GM12873 (cell line): ENCODE measurements at regions not wholly inside any gene's neighbourhood (a gene's known extent, or its start where the extent isn't known, plus 50 kb on each side); places are given as distances from the start of the nearest gene placed in this dataset.

Source experiments
- TF ChIP-seq, protein P1 (sequence below): IDR thresholded peaks from 2 replicates; pipeline ENCODE4 v1.5.1; 2012; ENCODE audit warnings: low read depth, mild to moderate bottlenecking, moderate library complexity, low read length, control low read depth; ENCODE audit not compliant: insufficient read depth; ENCODE audit errors: missing control alignments

DNA sequence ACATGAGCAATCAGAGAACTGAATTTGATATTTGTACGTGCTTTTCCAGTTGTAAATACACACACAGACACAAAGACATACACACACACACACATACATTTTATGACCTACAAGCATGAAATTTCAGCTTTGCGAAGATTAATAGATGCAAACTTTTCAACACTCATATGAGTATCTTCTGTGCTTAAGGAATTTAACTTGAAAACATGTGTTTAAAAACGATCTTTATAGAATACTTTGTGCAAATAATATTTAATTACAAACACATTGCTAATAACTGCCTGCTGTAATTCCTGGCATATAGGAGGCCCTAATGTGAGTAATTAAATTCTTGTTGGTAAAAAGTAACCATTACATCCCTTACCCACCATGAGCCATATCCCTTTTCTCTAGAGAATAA lies 107.7 kb upstream of the PLSCR5 start:
- TF ChIP-seq, protein P1, sequence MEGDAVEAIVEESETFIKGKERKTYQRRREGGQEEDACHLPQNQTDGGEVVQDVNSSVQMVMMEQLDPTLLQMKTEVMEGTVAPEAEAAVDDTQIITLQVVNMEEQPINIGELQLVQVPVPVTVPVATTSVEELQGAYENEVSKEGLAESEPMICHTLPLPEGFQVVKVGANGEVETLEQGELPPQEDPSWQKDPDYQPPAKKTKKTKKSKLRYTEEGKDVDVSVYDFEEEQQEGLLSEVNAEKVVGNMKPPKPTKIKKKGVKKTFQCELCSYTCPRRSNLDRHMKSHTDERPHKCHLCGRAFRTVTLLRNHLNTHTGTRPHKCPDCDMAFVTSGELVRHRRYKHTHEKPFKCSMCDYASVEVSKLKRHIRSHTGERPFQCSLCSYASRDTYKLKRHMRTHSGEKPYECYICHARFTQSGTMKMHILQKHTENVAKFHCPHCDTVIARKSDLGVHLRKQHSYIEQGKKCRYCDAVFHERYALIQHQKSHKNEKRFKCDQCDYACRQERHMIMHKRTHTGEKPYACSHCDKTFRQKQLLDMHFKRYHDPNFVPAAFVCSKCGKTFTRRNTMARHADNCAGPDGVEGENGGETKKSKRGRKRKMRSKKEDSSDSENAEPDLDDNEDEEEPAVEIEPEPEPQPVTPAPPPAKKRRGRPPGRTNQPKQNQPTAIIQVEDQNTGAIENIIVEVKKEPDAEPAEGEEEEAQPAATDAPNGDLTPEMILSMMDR = no peak

DNA sequence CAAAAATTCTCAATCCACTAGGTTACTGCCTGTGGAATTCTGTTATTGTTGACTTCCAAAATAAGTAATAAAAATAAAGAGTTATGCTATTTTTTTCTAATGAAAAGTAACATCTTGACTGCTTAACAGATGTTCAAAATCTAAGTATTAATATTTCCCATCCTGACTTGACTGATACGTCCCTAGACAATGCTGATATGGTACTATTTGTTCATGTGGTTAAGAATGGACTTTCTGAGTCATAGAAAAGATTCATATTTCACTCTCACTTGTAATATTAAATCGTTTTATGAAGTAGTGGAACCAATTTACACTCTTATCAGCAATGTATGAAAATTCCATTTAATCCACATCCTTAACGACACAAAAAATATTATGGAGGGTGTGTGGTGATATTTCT lies 104.8 kb upstream of the PLSCR5 start:
- TF ChIP-seq, protein P1 = no peak

DNA sequence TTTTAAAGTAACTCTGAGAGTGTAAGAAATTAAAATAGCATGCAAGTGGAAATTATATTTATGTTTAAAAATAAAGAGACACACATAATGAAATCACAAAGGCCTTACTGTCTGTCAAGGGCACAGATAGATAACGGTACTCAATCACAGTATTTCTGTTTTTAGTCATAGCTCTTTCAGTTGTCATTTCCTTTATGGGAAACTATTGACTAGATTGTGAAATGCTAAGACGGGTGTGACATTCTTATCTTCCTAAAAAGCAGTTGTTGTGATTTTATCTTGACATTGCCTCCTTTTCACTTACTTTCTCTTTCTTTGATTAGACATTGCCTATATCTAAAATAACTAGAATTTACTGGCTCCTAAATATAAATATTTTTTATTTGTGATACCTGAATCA lies 100.1 kb upstream of the PLSCR5 start:
- TF ChIP-seq, protein P1 = no peak

DNA sequence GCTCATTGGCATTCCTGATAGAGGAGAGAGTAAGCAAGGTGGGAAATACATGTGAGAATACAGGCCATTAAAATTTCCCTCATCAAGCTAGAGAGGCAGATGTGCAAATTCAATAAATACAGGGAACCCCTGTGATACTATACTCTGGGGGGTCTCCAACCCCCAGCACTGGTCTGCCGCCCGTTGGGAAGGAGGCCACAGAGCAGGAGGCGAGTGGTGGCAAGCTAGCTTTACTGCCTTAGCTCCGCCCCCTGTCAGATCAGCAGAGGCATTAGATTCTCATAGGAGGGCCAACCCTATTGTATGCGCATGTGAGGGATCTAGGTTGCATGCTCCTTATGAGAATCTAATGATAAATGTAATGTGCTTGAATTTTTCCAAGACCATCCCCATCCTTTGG lies 97.1 kb upstream of the PLSCR5 start:
- TF ChIP-seq, protein P1 = no peak

DNA sequence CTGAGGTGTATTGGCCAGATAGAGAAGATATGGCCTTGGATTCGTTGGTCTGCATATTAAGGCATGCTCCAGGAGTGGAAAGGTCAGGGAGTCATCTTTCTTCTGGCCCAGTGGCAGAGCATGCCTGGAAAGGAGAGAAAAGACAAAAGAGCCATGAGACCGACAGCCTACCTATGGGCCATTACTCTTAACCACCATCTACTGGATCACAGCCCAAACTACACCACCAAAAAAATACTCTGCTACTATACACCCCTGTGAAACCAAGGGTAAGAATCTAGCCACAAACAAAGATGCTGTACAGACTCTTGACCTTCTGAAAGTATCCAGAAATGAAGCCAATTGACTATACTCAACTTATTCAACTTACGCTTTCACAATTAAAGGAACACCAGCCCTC lies 96.1 kb upstream of the PLSCR5 start:
- TF ChIP-seq, protein P1 = peak; percentile 22

DNA sequence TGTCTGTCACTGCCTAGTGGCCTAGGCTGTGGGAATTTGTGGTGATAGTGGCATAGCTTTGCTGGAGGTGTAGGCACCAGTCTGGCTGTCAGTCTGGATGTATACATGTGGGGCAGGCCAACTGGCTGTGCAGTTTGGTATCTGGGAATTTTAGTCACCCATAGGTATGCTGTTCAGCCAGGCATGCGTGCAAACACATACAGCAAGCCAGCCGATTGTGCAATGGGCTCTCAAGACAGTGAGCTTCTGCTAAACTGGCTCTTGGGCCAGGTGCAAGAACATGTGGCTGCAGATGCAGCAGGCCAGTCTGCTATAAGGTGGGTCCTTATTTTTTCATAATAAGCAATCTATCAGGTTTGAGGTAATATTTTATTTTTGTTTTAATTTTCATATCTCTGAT lies 87.1 kb upstream of the PLSCR5 start:
- TF ChIP-seq, protein P1 = no peak

DNA sequence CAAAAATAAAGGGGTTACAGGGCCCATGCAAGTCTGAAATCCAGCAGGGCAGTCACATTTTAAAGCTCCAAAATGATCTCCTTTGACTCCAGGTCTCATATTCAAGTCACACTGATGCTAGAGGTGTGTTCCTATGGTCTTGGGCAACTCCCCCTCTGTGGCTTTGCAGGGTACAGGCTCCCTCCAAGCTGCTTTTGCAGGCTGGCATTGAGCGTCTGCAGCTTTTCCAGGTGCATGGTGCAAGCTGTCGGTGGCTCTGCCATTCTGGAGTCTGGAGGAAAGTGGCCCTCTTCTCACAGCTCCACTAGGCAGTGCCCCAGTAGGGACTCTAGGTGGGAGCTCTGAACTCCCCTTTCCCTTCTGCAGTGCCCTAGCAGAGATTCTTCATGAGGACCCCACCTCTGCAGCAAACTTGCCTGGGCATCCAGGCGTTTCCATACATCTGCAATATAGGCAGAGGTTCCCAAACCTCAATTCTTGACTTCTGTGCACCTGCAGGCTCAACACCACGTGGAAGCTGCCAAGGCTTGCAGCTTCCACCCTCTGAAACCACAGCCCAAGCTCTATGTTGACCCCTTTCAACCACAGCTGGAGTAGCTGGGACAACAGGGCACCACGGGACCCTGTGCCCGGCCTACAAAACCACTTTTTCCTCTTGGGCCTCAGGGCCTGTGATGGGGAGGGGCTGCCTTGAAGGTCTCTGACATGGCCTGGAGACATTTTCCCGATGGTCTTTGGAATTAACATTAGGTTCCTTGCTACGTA lies 80.1 kb upstream of the PLSCR5 start:
- TF ChIP-seq, protein P1 = no peak
